ENCODE measurements at regions not wholly inside any gene's neighbourhood (a gene's known extent, or its start where the extent isn't known, plus 50 kb on each side); places are given as distances from the start of the nearest gene placed in this dataset.

- DNase-seq (no peak), ATAC-seq (no peak)
- intact Hi-C loops (cut with DNase I): no loop called here
- TF ChIP-seq CTCF (IDR thresholded peaks at IDR 0.05) (no peak), POLR2A (IDR thresholded peaks at IDR 0.05) (no peak)
- Histone ChIP-seq H3K4me1 (no peaks in the 10 kb centered on the region), H3K27ac (no peak overlapping the region), H3K4me3 (no peak overlapping the region), H3K27me3 (peaks cover 0 to 5% of the 10 kb centered on the region in 2 donors), H3K36me3 (replicated peaks in 1 of 2; ENCODE audit: insufficient read depth in 1 of 2, low read depth in 2 of 2) (no peaks in the 10 kb centered on the region), H3K9me3 (no peaks in the 10 kb centered on the region)
- WGBS, 2 donors: 37 to 39% methylated on average over 13 to 18 of the region's 26 CpGs
Measured at GRCh38 chr13:111559612-111560403, 239.4 kb downstream of the TEX29 start.

- no peaks in the 10 kb centered on the region for H3K4me1 ChIP-seq
- H3K4me3 ChIP-seq: no peak overlapping the region
- intact Hi-C loops (cut with DNase I): no loop called here
- H3K27me3 ChIP-seq: no peaks in the 10 kb centered on the region
- no peaks in the 10 kb centered on the region for H3K9me3 ChIP-seq
- H3K27ac ChIP-seq: no peak overlapping the region
- DNase-seq (no peak), ATAC-seq (no peak)
- no peaks in the 10 kb centered on the region for H3K36me3 ChIP-seq (replicated peaks in 1 of 2; ENCODE audit: insufficient read depth in 1 of 2, low read depth in 2 of 2)
- no peak for TF ChIP-seq CTCF (IDR thresholded peaks at IDR 0.05)
- 88 to 89% methylated on average over 16 of the region's 16 CpGs for WGBS, 2 donors
Measured at GRCh38 chr13:111561091-111561781, 240.8 kb downstream of the TEX29 start.

DNA sequence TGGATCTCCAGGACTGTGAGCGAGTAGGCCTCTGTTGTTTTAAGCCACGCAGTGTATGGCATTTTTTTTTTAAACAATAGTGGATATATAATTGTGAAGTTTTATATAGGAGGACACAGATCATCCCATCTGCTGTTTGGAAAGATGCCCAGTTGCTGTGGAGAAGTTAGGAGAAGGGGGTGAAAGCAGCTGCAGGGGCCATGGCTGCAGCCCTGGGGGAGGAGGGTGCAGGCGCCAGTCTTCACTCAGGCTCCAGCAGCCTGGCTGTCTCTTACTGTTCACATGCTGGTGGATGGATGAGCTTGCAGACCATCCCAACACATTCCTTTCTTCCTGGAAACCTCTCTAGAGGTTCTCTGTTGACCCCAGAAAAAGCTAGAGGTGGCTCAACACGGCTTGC is 242.3 kb downstream of the TEX29 start:
- Histone ChIP-seq H3K36me3 (replicated peaks in 1 of 2; ENCODE audit: insufficient read depth in 1 of 2, low read depth in 2 of 2) (no peaks in the 10 kb centered on the region), H3K9me3 (no peaks in the 10 kb centered on the region), H3K4me3 (no peak overlapping the region), H3K27me3 (no peaks in the 10 kb centered on the region), H3K27ac (no peak overlapping the region), H3K4me1 (no peaks in the 10 kb centered on the region)
- 79 to 82% methylated on average over 4 of the region's 4 CpGs for WGBS, 2 donors
- TF ChIP-seq CTCF (IDR thresholded peaks at IDR 0.05): no peak
- no peak for TF ChIP-seq POLR2A (IDR thresholded peaks at IDR 0.05)
- DNase-seq (no peak), ATAC-seq (no peak)
- intact Hi-C loops (cut with DNase I): no loop called here

GRCh38 chr13:111564606-111565005 is 244.2 kb downstream of the TEX29 start:
- no peaks in the 10 kb centered on the region for H3K4me1 ChIP-seq
- H3K9me3 ChIP-seq: peaks cover 0 to 8% (median 0%) of the 10 kb centered on the region in 3 donors
- no peak overlapping the region for H3K4me3 ChIP-seq
- H3K27ac ChIP-seq: no peak overlapping the region
- peaks cover 0 to 2% of the 10 kb centered on the region in 2 donors for H3K27me3 ChIP-seq
- DNase-seq (no peak), ATAC-seq (no peak)
- WGBS, 2 donors: 68 to 69% methylated on average over 7 to 8 of the region's 8 CpGs
- H3K36me3 ChIP-seq (replicated peaks in 1 of 2; ENCODE audit: insufficient read depth in 1 of 2, low read depth in 2 of 2): no peaks in the 10 kb centered on the region
- TF ChIP-seq CTCF (IDR thresholded peaks at IDR 0.05) (no peak), POLR2A (IDR thresholded peaks at IDR 0.05) (no peak)
- intact Hi-C loops (cut with DNase I): no loop called here

Measured in body of pancreas (tissue), 4 donors.